Keratinocyte (primary cell): ENCODE measurements at regions not wholly inside any gene's neighbourhood (a gene's known extent, or its start where the extent isn't known, plus 50 kb on each side); places are given as distances from the start of the nearest gene placed in this dataset.

ENCODE experiments used
- DNase-seq: peaks from one replicate; pipeline ENCODE4 v3.0.0-alpha.2; 2011; ENCODE audit warnings: low read depth, missing footprints, low spot score
- FAIRE-seq: peaks from 2 replicates; lab custom pipeline; 2011; peaks lifted over from hg19 to GRCh38; lab: Jason Lieb, UNC
- H2AFZ ChIP-seq: 2 replicates; pipeline ENCODE4 v1.6.0; 2012; ENCODE audit warnings: low read length, control low read depth, inconsistent platforms; ENCODE audit not compliant: control insufficient read depth
- H3K27ac ChIP-seq: 2 replicates; pipeline ENCODE4 v1.5.1; 2011; ENCODE audit warnings: low read length; ENCODE audit not compliant: control insufficient read depth, insufficient read depth
- H3K27me3 ChIP-seq: 3 replicates; pipeline ENCODE4 v1.6.0; 2011; ENCODE audit warnings: low read length; ENCODE audit not compliant: control insufficient read depth, insufficient read depth; ENCODE audit errors: extremely low read depth
- H3K36me3 ChIP-seq, 2 experiments: 2 replicates in 1 of 2; 3 replicates in 1 of 2; pipeline ENCODE4 v1.5.1; 2011; ENCODE audit warnings: low read length in 2 of 2, mild to moderate bottlenecking in 1 of 2; ENCODE audit not compliant: control insufficient read depth in 2 of 2, insufficient read depth in 2 of 2; ENCODE audit errors: extremely low read depth in 1 of 2
- H3K4me1 ChIP-seq: 3 replicates; pipeline ENCODE4 v1.5.1; 2011; ENCODE audit warnings: low read length; ENCODE audit not compliant: control insufficient read depth, insufficient read depth; ENCODE audit errors: extremely low read depth
- H3K4me2 ChIP-seq: 3 replicates; pipeline ENCODE4 v1.6.0; 2011; ENCODE audit warnings: low read depth, low read length; ENCODE audit not compliant: control insufficient read depth, insufficient read depth; ENCODE audit errors: extremely low read depth
- H3K4me3 ChIP-seq, 3 experiments: fragments of 200-600 bp in 1 of 3; sonication (generic) in 1 of 3; 2 replicates in 2 of 3; 3 replicates in 1 of 3; pipeline ENCODE4 v1.5.1; 2011 to 2016; ENCODE audit warnings: low read length in 3 of 3, mild to moderate bottlenecking in 3 of 3, control low read depth in 2 of 3, inconsistent platforms in 1 of 3, low read depth in 1 of 3, mixed read lengths in 1 of 3, mixed run types in 1 of 3, moderate library complexity in 1 of 3; ENCODE audit not compliant: control insufficient read depth in 2 of 3, insufficient read depth in 2 of 3; ENCODE audit errors: extremely low read depth in 1 of 3
- H3K79me2 ChIP-seq: 2 replicates; pipeline ENCODE4 v1.6.0; 2012; ENCODE audit warnings: low read length; ENCODE audit not compliant: control insufficient read depth, insufficient read depth
- H3K9ac ChIP-seq: 3 replicates; pipeline ENCODE4 v1.6.0; 2011; ENCODE audit warnings: low read length; ENCODE audit not compliant: control insufficient read depth, insufficient read depth; ENCODE audit errors: extremely low read depth
- H3K9me1 ChIP-seq: 3 replicates; pipeline ENCODE4 v1.6.0; 2011; ENCODE audit warnings: low read length; ENCODE audit not compliant: control insufficient read depth, insufficient read depth; ENCODE audit errors: extremely low read depth
- H3K9me3 ChIP-seq: 2 replicates; pipeline ENCODE4 v1.5.1; 2012; ENCODE audit warnings: low read depth, low read length; ENCODE audit not compliant: control insufficient read depth
- H4K20me1 ChIP-seq: 3 replicates; pipeline ENCODE4 v1.6.0; 2011; ENCODE audit warnings: low read length; ENCODE audit not compliant: control insufficient read depth, insufficient read depth; ENCODE audit errors: extremely low read depth
- CTCF ChIP-seq, 3 experiments: IDR thresholded peaks in 1 of 3; conservative IDR thresholded peaks in 1 of 3; optimal IDR thresholded peaks in 1 of 3; 2 replicates in 2 of 3; 3 replicates in 1 of 3; pipeline versions ENCODE3 to v1.5.1; 2011; ENCODE audit warnings: low read length in 3 of 3, mild to moderate bottlenecking in 3 of 3, moderate library complexity in 2 of 3, control low read depth in 1 of 3, inconsistent platforms in 1 of 3; ENCODE audit not compliant: insufficient read depth in 2 of 3; ENCODE audit errors: extremely low read depth in 1 of 3
- EZH2 ChIP-seq: IDR thresholded peaks from one replicate; pipeline ENCODE4 v1.6.1; 2012; ENCODE audit warnings: inconsistent platforms, mild to moderate bottlenecking, low read length, moderate library complexity
- dilution Hi-C: fragments of 300-500 bp; cut with MboI; formaldehyde crosslinking; loops from one replicate; pipeline ENCODE4 v1.7.0; 2020; ENCODE audit warnings: low sequenced_read_pairs; ENCODE audit not compliant: extremely low pct_ligation_motif_present

GRCh38 chr5:28685794-28686193 is 1647.4 kb upstream of the CDH9 start:
- DNase-seq (no peak), FAIRE-seq (no peak)
- no peak overlapping the region for H3K9ac ChIP-seq
- no peak overlapping the region for H2AFZ ChIP-seq
- no peak overlapping the region for H3K27ac ChIP-seq
- H3K4me3 ChIP-seq = no peak overlapping the region
- dilution Hi-C loops = no loop called here
- no peaks in the 10 kb centered on the region for H3K79me2 ChIP-seq
- no peak overlapping the region for H3K4me2 ChIP-seq
- H3K4me1 ChIP-seq = no peaks in the 10 kb centered on the region
- H3K27me3 ChIP-seq = no peaks in the 10 kb centered on the region
- no peaks in the 10 kb centered on the region for H3K9me1 ChIP-seq
- no peaks in the 10 kb centered on the region for H3K36me3 ChIP-seq
- H3K9me3 ChIP-seq = no peaks in the 10 kb centered on the region
- H4K20me1 ChIP-seq = no peaks in the 10 kb centered on the region
- no peak for TF ChIP-seq EZH2
- TF ChIP-seq CTCF (optimal IDR thresholded peaks at IDR 0.05 in 1 of 3, IDR thresholded peaks at IDR 0.05 in 1 of 3, conservative IDR thresholded peaks at IDR 0.05 in 1 of 3; ENCODE audit: extremely low read depth in 1 of 3, insufficient read depth in 2 of 3, low read length in 3 of 3) = no peak

GRCh38 chr5:28678899-28679298 is 1640.5 kb upstream of the CDH9 start:
- no peaks in the 10 kb centered on the region for H3K36me3 ChIP-seq
- no peak overlapping the region for H3K27ac ChIP-seq
- DNase-seq = no peak
- no peaks in the 10 kb centered on the region for H3K4me1 ChIP-seq
- no peaks in the 10 kb centered on the region for H3K27me3 ChIP-seq
- dilution Hi-C loops = no loop called here
- no peak for FAIRE-seq
- H3K4me3 ChIP-seq = no peak overlapping the region
- H3K79me2 ChIP-seq = no peaks in the 10 kb centered on the region
- no peak overlapping the region for H3K9ac ChIP-seq
- no peak overlapping the region for H3K4me2 ChIP-seq
- H2AFZ ChIP-seq = no peak overlapping the region
- no peak for TF ChIP-seq EZH2
- no peak for TF ChIP-seq CTCF (optimal IDR thresholded peaks at IDR 0.05 in 1 of 3, IDR thresholded peaks at IDR 0.05 in 1 of 3, conservative IDR thresholded peaks at IDR 0.05 in 1 of 3; ENCODE audit: extremely low read depth in 1 of 3, insufficient read depth in 2 of 3, low read length in 3 of 3)
- H4K20me1 ChIP-seq = no peaks in the 10 kb centered on the region
- H3K9me1 ChIP-seq = no peaks in the 10 kb centered on the region
- no peaks in the 10 kb centered on the region for H3K9me3 ChIP-seq
